ENCODE measurements at regions not wholly inside any gene's neighbourhood (a gene's known extent, or its start where the extent isn't known, plus 50 kb on each side); places are given as distances from the start of the nearest gene placed in this dataset.

DNA sequence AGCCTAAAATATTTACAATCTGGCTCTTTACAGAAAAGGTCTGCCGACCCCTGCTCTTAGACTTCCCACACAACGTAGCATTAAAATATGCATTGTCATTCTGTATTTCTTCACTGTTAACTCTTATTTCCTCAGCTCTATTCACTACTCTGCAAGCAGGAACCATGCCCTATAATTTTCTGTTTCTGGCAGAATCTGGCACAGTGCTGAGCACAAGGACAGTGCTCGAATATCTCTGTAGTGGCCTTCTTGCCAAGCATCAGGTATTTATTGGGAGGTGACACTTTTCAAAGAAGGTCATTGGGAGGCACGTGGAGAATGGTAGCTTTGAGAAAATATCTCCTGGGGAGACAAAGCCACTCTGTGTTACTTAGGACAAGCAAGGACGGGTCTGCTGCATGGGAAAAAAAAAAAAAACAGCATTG is 77.9 kb downstream of the PSMG1 start:
- no peak for DNase-seq

DNA sequence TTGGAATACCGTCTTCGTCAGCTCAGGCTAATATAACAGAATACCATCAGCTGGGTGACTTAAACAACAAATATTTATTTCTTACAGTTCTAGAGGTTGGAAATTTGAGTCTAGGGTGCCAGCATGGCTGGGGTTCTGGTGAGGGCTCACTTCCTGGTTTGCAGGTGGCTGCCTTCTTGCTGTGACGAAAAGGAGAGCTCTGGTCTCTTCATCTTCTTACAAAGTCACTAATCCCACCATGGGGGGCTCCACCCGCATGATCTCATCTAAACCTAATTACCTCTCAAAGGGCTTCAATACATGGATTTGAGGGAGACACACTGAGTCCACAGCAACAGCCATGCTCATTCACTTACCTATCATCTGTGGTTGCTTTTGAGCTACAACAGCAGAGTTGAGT is 78.3 kb downstream of the PSMG1 start:
- DNase-seq: no peak

DNA sequence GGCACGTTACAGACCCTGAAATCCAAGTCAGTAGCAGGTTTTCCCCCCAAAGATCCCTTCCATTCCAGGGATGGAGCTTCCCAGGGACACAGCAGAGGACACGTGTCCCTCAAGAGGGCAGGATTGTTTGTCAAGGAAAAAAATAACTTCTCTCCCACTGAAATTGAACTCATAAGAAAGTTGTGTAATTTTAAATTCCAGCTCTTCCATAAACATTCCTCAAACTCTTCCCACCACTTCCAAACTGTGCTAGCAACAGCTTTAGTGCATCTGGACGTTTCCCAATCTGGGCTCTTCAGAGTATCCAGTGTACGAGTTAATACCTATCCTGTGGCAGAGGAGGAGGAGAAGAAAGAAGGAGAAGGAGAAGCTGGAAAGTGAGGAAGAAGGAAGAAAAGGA is 79.6 kb downstream of the PSMG1 start:
- DNase-seq: no peak

DNA sequence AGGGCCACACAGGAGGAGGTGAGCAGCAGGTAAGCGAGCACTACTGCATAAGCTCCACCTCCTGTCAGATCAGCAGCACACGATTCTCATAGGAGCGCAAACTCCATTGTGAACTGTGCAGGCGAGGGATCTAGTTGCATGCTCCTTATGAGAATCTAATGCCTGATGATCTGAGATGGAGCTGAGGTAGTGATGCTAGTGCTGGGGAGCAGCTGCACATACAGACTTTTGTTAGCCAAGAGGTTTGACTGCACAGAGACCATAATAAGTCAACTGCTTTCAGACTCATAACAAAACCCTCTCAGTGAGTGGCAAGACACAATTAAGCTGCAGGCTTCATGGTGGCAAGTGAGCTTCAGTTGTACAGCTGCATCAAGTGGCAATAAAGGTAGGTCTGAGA is 83.4 kb downstream of the PSMG1 start:
- no peak for DNase-seq

DNA sequence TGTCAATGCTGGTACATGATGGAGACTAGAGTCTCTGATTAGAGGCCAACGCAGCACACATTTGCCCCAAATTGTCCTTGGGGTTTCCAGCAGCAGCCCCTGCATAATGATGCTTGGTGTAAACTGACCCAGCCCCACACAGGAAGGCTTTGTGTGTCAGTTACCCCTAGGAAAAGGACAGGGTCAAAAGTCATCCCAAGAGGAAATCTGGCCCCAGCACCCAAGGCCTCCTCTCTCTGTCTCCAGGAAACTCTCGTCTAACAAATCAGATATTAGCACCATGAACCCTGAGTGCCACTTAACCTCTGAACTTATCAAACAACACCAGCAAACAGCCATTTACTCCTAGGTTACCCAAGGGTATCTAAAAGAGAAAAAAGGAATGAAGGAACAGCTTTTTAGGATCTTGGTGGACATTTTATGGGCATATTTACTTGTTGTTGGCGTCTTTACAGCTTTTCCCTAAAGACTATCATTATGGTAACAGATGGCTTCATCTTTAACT is 84.5 kb downstream of the PSMG1 start:
- no peak for DNase-seq

DNA sequence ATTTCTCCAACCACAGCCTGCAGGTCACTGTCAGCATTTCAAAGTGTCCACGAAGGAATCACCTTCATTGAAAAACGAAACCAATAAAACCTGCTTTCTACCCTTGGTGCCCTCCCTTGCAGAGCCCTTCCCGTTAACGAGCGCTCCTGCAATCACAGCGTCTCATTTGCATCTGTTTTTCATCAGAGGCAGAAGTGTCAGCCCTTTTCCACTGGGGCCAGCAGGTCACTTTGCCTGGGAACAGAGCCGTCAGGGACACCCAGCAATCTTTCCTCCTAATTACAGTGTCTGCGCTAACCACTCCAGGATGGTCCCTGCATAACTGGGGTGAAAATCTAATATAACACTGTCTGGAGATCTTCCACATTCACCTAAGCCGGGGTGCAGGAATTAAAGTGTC is 85.3 kb downstream of the PSMG1 start:
- DNase-seq: no peak

DNA sequence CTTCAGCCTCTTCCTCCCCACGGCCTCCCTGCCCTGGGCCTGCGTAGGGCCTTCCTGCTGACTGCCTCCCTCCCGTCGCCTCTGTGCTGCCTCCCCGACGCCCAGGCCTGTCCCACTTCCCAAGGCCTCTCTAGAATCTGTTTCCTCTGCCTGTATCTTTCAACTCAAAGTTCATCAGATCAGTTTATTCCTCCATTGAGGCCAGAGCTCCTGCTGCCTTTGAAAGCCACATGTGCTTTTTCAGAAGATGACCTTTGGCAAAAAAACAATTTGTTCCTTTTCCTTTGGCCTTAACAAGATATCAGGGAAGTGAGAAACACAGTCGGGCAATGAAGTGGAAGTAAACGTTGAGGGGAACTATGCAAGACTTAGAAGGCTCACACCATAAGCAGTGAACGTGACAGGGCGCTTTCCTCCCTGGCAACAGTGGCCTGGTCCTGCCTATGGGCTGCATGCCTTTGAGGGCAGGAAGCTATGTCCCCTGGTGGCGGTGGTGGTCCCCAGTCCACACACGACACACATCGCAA is 85.9 kb downstream of the PSMG1 start:
- no peak for DNase-seq

DNA sequence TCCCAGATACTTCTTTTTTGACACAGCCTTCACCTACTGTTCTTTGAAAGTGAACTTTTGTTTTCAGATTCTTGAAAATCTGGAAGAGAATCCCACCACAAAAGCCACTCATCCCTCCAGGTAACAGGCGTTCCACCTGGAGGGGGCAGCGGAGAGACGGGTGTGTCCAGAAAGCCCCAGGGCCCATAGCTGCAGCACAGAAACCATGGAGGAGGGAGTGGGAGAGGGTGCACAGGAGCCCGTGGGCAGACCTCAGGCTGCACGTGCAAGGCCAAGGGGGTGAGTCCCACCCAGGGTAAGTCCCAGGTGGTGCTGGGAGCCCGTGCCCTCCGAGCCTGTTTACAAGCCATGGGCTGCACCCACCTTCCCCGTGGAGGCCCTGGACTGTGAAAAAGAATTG is 86.5 kb downstream of the PSMG1 start:
- DNase-seq: no peak

DNA sequence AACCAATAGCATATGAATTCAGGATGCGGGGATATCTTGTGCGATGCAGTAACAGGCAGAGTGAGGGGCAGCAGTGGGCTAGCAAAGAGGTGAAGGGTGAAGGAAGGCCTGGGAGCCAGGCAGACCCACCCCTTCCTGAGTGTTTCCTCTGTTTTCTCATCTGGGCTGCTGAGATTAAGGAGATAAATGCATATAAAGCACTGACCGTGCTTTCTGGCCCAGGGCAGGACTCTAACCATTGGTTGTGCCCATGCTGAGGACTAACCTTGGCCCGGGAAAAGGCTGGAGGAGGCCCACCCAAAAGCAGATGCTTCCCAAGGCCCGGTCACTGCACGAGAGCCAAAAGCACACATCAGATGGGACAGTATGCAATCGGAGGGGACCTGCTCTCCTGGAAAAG is 87.6 kb downstream of the PSMG1 start:
- no peak for DNase-seq

DNA sequence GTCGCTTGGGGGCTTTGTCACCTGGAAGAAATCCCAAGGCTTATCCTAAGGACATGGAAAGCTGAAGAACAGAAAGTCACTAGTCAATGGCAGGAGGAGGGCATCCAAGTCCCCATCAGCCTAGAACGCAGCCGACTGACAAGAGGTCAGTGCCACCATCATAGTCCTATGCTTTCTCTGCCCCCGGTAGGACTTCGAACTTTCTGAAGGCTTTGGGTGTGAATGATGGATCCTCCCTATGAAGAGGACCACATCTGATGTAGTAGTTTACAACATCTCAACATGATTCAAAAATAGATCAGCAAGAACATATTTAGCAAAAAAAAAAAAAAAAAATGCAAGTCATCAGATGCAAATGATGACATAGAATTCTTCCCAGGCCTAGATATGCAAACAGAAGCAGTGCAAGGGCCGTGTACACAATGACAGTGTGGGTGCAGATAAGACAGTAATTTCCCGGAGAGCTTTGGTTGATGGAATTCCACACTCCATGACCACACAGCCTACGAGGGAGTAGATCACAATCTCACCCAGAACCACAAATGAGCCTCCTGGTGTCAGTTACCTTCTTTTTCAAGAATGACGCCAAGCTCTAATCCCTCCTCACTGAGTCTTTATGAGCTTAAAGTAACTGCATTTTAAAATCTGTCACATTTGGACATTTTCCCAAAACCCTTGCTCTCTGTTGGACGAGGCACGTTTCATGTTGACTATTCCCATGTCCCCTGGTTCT is 88.2 kb downstream of the PSMG1 start:
- DNase-seq: no peak

DNA sequence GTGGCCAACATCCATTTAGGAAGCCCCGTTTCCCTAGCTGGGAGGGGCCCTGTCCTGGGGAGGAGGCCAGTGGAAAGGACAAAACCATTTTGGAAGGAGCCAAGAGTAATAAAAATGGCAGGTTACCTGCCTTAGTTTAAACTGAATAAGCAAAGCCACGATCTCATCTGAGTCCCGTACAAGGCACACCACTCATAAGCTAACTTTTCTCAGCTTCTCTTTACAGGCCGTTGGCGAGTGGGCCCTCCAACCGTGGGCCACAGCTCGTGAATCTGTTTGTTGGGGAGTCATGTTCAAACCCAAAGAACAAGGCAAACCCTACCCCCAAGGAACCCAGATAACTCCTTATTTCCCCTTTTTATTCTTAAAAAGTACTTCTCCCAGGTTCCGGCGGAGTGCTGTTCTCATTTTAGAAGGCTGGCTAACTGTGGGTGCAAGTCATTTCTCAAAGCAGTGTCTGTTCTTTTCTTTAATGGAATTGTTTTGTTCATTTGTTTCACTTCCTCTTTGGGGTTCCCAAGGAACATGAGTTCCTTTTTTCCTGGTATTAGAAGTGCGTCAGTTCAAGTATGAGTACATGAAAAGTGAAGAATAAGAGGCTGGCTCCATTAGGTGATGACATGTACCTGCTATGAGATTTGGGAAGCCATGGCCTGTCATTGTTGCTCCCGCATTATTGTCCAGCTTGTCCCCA is 89.0 kb downstream of the PSMG1 start:
- no peak for DNase-seq

DNA sequence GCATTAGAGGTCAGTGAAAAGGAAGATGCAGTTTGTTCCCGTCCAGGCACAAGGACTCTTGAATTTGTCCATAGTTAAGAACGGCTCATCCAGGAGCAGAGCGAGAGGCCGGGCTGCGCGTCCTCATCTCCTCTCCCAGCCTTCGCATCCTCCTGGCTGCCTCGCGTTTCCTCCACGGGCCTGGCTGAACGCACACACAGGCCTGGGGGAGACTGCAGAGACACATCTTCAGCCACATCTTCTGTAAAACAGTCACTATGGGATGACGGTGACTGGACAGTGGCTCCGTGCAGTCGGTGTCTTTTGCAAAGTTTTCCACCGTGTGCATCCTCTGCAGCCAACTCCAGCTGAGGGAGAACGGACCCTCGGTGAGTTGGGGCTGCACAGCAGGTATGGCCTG is 89.7 kb downstream of the PSMG1 start:
- no peak for DNase-seq

DNA sequence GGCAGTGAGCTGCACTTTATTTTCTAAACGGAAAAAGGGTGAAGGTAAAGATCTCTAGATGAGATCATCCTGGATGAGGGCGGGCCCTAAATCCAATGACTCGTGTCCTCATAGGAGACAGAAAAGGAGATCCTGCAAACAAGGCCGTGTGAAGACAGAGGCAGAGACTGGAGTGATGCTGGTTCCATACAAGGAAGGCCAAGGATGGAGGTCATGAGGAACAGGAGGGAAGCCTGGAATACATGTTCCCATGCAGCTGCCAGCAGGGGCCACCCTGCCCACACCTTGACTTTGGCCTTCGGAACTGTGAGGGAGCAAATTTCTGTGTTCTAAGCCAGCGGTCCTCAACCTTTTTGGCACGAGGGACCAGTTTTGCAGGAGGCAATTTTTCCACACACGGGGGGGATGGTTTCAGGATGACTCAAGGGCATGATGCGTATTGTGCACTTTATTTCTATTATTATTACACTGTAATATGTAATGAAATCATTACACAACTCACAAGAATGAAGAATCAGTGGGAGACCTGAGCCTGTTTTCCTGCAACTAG is 94.3 kb downstream of the PSMG1 start:
- no peak for DNase-seq

DNA sequence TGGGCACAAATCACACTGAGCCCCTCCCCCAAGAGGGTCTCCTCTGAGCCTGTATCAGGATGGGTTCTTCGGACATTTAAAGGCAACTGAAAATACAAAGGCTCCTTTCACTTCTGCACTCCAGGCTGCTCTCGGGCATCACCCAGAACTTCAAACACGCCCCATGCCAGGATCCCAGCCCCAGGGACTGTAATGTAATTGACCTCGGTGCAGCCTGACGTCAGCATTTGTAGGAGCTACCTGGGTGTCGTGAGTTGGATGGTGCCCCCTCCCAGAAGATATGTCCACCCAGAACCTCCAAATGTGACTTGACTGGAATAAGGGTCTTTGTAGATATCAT is 95.2 kb downstream of the PSMG1 start:
- no peak for DNase-seq

DNA sequence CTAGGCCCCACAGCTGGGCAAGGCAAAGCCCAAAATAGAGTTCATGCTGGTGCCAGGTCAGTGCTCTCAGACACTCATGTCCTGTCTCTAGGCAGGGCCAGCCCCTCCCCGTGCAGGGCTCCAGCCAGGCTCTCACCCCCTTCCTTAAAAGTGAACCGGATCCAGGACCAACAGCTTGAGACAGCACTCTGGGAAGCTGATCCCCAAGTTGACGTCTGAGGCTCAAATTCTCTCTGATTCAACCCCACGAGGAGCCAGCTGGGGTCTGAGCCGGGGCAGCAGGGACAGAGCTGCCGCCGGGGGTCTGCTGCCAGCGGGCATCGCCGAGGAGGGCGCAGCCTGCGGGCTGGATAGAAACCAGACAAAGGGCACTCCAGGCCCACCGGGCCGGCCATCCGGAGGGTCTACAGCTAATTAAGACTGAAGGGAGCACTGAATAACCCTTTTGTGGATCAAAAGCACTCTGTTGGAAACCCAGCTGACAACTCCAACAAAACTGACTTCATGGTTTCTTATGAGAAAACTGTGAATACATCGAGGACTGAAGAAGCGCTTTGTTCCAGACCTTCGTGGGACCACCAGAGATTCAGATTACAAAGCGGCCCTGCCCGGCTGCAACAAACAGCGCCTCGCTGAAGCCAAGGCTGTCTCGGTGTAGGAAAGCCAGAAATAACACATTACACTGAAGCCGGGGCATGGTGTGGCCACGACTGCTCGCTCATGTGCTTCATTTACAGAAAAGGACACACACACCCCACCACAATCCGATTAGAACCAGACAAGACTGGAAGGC is 95.8 kb downstream of the PSMG1 start:
- DNase-seq: no peak

DNA sequence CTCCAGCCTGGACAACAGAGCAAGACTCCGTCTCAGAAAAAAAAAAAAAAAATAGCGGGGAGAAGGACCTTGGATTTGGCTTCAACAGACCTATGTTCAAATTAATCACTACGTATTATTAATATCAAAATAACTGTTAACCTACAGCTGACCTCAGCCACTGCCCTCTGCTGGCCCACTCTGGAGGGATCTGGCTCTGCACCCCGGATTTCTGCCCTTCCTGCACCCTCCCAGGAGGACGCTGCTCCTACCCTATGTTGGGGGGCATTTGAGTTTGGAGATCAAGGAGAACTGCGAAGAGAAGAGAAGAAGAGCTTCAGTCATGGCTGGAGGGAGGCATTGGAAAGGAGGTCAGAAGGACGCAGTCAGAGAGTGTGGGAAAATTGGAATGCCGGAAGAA is 96.7 kb downstream of the PSMG1 start:
- DNase-seq: no peak

DNA sequence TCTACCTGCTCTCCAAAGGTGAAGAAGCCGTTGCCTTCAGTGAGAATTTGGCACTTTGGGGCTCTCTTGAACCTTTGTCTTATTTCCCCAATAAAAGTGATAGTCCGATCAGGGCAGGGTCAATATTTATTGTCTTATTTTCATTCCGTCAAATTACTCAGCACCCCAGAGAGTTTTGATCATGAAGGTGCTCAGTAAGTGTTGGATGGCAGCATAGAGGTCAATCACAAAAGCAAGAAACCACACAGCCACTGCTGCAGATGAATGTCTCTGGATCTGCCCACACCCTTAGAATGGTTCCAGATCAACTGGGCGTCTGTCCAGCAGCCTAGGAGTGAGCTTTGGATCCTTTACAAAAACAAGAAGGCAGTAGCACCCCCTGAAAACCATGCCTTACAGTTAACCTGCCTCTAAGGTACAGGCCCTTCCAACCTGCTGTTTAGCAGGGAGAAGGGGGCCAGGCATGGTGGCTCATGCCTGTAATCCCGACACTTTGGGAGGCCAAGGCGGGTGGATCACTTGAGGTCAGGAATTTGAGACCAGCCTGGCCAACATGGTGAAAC is 97.3 kb downstream of the PSMG1 start:
- no peak for DNase-seq

DNA sequence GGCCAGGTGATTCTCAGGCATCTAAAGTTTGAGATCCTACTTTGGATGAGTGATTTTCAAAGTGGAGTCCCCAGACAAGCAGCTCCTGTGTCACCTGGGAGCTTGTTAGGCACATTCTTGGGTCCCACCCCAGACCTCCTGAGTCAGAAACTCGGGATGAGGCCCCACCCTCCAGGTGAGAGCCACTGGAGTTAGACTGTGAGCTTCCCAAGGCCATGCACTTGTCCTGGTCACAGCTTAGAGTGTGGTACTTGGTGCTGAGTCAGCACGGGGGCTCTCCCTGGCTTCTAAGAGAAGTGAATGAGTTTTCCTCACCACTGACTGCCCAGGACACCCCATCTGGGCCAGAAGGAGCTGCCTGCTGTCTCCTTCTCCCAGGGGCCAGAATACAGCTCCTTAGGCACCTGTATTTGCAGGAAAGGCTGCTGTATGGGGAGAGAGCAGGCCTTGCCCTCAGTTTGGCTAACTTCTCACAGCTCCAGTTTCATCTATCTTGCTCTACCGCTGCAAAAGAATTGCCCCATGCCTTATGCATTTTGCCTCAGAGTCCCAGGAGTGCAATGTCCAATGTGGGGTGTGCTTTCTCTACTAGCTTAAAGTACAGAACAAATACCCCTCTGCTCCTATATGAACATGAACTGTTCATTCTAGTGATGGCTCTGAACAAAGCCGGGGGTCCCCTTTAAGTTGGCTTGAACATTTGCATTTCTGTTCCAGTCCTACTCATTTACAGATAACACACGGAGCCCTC is 98.1 kb downstream of the PSMG1 start:
- DNase-seq: no peak

DNA sequence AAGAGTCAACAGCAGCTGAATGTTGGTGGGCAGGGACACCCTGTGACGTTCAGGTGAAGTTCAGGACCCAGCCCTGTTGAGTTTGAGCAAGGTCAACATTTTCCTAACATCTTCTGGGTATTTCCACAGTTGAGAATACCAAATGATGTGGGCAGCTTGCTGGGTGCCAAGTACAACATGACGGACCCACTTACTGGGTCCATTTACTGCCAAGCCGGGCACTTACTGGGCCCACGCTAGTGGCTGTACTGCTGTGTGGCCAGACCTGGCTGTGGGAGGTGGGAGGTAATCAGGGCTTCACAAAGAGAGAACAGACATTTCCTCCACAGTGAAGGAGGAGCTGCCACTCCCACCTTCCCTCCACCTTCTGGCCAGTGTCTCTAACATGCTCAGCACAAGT is 99.2 kb downstream of the PSMG1 start:
- no peak for DNase-seq

DNA sequence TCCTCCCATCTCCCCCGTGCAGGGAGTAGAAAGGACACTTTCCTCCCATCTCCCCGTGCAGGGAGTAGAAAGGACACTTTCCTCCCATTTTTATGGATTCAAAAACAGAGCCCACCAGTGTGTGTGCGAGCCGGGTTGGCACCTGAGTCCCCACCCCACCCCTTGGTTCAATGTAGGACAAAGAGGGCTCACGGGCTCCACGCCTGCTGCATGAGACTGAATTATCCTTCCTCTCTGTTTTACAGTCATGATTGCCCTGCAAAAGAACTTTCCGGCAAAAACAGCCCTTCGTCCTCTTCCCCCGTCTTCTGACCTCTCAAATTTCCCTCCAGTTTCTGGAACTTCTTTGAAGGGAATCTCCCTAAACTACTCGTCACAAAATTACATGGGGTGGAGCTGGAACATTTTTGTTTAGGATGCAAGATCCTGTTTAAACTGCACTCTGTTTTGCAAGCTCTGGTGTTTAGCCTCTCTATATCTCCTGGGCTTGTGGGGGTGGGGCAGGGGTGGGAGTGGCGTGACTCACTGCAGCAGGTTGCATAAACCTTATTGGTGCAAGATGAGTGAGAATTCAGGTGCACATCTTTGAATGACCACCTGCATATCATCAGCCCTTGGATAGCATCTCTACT is 99.8 kb downstream of the PSMG1 start:
- no peak for DNase-seq

DNA sequence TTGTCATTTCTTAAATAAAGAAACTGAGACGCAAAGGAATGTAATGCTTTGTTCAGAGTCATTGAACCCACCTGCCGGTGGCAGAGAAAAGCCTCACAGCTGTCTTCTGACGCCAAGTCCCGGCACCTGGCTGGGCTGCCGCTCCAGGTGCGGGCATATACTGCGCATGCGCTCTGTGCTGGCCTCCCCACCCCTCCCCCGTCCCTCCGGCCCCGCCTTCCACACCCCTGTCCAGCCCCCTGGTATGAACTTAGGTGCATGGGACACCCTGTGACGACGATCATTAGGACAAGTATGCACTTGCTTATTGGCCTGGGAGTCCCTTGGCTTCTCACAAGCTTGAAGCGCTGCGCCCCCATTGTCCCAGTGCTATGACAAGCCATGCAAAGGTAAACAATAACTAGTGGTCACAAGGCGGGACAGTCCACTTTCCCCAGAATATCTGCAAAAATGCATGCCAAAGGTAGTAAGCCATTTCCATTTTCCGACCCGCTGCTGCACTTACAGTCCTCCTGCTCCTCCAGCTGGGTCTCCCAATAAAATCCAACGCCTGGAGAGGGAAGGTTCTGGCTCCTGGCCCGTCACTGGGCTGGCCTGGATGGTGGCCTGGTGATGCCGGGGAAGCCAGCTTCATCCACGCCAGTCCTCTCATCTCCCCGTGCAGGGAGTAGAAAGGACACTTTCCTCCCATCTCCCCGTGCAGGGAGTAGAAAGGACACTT is 100.4 kb downstream of the PSMG1 start:
- DNase-seq: no peak

Measured in activated CD8-positive, alpha-beta memory T cell treated with anti-CD3 and anti-CD28 coated beads, Interleukin-2, amount 50 U/mL, for 48 hours (primary cell).